Forelimb muscle (tissue), 1 donor: ENCODE measurements at regions not wholly inside any gene's neighbourhood (a gene's known extent, or its start where the extent isn't known, plus 50 kb on each side); places are given as distances from the start of the nearest gene placed in this dataset.
A peak's percentile ranks its signal among the peaks of the same experiment; 100 is the strongest.

Source experiments
- DNase-seq: peaks from one replicate; pipeline ENCODE4 v3.0.0-alpha.2; 2013; ENCODE audit warnings: low read depth

- DNase-seq, result no peak
These were observed 96.4 kb upstream of the AMOTL1 start for GRCh38 chr11:94671553-94672366.

DNA sequence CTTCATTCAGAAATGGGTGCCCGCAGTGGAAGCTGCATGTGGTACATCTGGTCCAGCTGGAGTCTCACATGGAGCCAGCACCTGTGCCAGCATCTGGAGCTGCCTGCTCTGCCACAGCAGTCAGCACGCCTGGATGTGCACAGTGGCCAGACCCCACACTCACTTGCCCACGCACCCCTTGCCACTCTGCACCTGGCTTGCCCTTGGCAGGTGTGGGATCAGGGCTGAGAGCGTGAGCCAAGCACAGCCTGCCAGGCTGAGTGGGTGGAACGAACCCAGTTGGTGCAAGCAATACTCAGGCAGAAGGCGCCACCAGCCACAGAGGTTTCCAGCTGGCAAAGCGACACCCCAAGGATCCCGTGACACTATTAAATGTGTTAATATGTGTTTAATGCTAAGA, 95.5 kb upstream of the AMOTL1 start:
- no peak for DNase-seq

DNA sequence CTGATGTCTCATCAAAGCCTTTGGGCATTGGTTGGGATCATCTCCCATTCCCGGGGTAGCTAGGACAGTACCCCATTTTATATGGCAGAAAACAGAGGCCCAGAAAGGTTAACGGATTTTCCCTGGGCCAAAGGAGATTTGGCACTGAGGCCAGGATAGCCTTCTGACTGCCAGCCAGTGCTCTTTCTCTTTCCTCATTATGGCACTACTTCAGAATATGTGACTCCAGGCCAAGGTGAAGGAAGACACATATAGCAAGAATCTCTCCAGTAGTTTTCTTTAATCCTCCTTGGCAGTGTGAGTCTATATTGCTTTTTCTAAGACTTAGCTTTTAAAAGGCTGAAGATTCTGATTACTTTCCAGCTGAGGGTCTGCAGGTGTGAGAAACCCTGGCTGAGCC, 94.8 kb upstream of the AMOTL1 start:
- DNase-seq, result no peak

DNA sequence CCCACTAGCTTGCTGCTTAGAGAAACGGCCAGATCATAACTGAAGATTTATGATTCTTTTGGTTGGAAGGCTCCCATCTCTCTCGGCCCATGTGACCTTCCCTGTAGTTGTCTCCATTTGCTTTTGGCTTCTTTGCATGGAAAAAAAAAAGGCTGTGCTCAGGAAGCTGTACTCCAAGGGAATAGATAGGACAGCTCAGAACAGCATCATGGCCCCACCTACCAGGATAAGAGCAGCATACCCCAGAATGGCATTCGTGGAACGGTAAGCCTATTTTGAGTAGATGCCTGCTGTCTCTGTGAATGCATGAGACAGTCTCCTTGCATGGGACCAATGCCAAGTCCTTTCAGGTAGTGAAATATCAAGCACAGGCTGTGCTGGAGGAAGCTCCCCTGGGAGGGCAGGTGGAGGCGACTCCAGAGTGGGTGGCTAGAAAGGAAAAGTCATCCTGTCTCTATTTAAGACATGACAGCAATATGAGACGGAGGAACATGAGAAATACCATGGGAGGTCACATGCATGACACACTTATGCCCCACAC, 94.1 kb upstream of the AMOTL1 start:
- DNase-seq, result peak; percentile 19

- no peak for DNase-seq
These were observed 92.9 kb upstream of the AMOTL1 start for GRCh38 chr11:94675239-94675638.

GRCh38 chr11:94675813-94676212, 92.3 kb upstream of the AMOTL1 start:
- DNase-seq, result no peak

DNA sequence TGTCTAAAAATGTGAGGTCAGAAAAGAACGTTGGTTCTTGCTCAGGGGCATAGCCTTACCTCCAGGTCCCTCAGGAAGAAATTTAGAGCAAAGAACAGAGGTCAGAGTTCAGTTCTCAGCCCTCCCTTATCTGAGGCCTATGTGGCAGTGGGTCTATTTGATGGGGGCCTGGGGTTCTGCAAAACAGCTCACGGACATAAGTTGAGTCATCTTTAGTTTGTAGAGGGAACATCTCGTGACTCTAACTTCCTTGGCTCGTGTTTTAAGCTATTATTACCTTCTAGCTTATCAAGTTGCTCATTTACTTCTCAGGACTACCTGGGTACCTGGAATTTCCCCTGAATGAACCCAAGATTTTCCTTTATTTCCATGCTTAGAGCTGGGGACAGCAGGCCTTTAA, 91.3 kb upstream of the AMOTL1 start:
- no peak for DNase-seq

- no peak for DNase-seq
These were observed 89.9 kb upstream of the AMOTL1 start for GRCh38 chr11:94678236-94678635.

DNA sequence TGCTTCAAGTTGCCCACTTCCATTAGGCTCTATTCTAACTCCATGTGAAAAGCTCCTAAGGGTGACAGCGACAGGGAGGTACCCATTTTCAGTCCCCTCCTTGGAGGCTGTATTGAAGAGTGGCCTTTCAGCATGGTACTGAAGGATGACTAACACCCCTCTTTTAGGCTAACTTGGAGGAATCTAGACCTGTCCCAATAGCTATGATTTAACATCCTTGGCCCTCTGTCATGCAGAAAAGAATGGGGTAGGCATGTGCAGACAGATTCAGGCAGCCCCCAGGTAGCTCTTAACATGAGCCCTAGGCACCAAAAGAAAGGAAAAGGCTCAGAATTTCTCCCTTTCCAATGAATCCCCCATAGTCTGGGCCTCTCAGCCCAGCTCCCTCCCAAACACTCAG, 89.3 kb upstream of the AMOTL1 start:
- DNase-seq, result no peak

- no peak for DNase-seq
These were observed 87.7 kb upstream of the AMOTL1 start for GRCh38 chr11:94680426-94680825.

- DNase-seq, result no peak
These were observed 87.0 kb upstream of the AMOTL1 start for GRCh38 chr11:94681140-94681539.

DNA sequence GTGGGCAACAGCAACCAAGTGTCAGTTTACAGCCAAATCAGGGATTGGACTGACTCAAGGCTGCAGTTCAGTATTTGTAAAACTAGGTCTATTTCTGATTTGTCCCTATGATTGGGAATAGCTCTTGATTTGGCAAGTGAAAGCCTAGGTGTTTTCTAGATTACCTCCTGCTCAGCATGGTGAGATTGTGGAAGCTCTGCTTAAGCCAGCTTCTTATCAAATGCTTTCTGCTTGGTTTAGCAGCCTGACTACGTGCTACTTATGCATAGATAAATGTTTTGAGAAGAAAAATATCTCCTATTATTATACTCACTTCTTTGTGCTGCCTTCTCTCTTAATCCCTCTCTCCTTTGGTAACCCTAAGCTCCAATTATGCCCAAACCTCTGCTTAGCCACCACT, 86.3 kb upstream of the AMOTL1 start:
- DNase-seq, result no peak

DNA sequence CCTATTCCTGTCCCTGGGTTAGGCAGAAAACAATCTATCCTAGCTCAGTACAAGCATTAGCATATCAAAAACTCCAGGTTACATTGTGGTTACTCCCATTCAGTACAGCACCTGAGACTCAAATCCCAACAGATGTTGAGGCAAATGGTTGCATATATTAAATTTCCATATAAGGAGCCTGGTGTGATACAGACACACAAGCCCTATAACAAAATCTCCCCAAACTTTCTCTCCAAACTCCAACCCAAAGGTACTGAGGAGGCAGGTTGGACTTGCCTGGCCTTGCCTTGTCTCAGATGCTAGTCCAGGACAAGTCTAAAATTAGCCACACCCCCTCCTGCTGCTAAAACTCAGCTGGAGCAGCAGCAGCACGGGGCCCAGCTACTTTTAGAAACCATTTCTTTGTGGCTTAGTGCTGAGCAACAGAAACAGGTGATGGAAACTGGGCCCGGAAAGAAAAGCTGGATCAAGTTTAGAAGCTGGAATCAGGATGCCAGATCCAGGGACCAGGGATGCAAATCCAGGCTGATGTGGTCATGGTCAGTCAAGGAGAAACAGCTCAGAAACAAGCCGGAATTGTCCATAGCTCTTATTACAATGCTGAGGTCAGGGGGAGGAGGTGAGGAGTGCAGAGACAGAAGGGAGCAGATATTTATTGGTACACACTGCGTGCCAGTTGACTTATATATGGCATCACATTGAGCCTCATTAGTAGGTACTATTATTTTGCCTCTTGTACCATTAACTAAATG, 73.7 kb upstream of the AMOTL1 start:
- DNase-seq, result no peak

DNA sequence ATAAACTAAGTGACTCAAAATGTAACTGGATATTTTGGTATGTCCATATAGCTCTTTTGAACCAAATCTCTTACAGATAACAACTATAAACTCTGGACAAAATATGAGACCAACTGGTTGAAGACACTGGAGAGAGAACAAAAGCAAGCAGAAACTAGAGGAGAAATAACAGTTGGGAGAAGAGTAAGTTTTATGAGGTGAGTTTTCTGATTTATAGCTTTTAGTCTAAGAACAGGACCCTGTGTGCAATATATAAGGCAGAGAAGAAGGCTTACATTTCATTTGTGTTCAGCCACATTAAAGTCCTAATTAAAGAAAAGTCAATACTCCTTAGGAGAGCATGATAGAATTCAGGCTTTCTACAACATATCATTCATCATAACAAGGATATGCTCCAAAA, 71.0 kb upstream of the AMOTL1 start:
- no peak for DNase-seq

GRCh38 chr11:94700622-94701021, 67.5 kb upstream of the AMOTL1 start:
- DNase-seq, result no peak

GRCh38 chr11:94702481-94702880, 65.7 kb upstream of the AMOTL1 start:
- no peak for DNase-seq

GRCh38 chr11:94705419-94705818, 62.7 kb upstream of the AMOTL1 start:
- no peak for DNase-seq

DNA sequence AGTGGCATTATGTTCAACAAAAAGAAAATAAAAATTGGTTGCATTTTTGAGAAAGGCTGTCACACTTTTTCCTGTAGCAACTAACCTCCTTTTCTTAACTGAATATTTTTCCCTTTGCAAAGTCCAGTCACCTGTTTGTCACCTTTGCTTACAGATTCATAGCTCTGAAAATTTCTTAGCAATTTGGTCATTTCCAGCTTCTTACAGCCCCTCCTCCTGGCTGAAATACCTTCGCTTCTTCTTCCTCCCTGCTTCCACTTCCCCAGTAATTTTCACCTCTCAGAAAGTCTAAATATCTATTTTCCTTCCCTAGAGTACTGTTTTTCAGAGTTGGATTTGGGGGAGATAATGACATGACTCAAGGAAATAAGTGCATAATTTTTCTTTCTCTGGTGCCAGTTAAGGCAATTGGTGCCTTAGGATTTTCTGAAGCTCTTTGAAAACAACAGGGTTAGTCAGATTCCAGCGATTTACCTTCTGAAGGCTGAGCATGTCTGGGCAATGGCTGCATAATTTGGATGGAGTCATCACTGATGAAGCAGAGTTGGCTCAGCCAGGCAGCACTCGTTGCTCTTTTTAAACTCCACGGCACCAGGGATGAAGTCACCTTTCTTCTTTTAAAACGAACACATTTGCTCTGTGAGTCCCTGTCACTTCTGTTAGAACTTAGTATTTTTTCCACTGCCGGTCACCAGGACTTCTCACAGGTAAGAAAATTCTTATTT, 62.1 kb upstream of the AMOTL1 start:
- no peak for DNase-seq

- DNase-seq, result no peak
These were observed 60.0 kb upstream of the AMOTL1 start for GRCh38 chr11:94708176-94708575.

- no peak for DNase-seq
These were observed 59.5 kb upstream of the AMOTL1 start for GRCh38 chr11:94708642-94709041.

DNA sequence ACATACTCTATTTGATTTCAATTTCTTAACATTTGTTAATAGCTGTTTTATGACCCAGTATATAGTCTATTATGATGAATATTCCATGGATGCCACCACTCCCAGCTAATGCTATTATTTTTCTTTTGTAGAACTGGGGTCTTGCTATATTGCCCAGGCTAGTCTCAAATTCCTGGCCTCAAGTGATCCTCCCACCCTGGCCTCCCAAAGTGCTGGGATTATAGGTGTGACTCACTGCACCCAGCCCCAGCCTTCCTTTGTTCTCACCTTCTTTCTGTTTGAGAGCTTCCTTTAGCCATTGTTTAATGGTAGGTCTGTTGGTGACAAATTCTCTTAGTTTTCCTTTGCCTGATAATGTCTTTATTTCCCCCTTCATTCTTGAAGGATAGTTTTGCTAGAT, 52.9 kb upstream of the AMOTL1 start:
- DNase-seq, result no peak

GRCh38 chr11:94717667-94718066, 50.5 kb upstream of the AMOTL1 start:
- no peak for DNase-seq
